AG08396 (cell line): ENCODE measurements at regions not wholly inside any gene's neighbourhood (a gene's known extent, or its start where the extent isn't known, plus 50 kb on each side); places are given as distances from the start of the nearest gene placed in this dataset.

Source experiments
- DNase-seq: peaks from one replicate; pipeline ENCODE4 v3.0.0; 2012; ENCODE audit warnings: low spot score, mixed read lengths

GRCh38 chr11:121740902-121741301 lies 288.1 kb upstream of the SORL1-AS1 start:
- no peak for DNase-seq

GRCh38 chr11:121733858-121734257 lies 281.1 kb upstream of the SORL1-AS1 start:
- DNase-seq = no peak

DNA sequence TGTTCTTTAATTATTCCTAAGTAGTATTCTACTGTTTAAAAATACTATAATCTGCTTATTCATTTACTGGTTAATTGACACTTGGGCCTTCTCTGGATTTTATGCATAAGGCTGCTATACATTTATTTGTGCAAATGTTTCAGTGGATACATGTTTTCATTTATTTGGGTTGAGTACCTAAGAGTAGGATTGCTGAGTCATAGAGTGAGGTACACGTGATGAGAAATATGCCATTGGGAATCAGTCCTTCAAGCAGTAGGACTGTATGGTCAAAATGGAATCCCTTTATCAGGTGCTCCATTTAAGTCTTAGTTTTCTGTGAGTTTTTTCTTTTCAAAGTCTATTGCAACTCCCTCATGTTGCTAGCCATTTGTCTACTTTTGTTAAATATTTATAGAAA lies 275.2 kb upstream of the SORL1-AS1 start:
- no peak for DNase-seq

DNA sequence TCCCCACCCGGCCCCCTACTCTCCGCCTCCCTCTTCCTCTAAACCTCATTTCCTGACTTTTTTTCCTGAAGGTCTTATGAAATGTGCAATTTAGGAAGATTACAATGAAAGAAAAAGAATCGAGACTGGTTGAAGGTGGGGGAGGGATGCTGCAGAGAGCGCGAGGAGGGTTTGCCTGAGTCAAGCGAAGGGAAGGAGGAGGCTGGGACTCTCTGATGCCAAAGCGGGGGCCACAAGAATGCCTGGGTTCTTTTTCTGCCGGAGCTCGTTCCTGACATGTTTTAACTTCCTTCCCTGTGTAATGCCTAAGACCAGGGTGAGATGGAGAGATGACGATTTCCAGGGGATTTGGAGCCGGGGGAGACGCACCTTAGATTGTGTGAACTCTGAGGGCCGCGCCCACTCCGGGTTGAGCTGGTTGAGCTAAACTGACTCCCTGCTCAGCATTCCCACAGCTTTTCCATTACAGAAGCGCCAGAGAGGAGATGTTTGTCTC lies 270.5 kb upstream of the SORL1-AS1 start:
- no peak for DNase-seq

DNA sequence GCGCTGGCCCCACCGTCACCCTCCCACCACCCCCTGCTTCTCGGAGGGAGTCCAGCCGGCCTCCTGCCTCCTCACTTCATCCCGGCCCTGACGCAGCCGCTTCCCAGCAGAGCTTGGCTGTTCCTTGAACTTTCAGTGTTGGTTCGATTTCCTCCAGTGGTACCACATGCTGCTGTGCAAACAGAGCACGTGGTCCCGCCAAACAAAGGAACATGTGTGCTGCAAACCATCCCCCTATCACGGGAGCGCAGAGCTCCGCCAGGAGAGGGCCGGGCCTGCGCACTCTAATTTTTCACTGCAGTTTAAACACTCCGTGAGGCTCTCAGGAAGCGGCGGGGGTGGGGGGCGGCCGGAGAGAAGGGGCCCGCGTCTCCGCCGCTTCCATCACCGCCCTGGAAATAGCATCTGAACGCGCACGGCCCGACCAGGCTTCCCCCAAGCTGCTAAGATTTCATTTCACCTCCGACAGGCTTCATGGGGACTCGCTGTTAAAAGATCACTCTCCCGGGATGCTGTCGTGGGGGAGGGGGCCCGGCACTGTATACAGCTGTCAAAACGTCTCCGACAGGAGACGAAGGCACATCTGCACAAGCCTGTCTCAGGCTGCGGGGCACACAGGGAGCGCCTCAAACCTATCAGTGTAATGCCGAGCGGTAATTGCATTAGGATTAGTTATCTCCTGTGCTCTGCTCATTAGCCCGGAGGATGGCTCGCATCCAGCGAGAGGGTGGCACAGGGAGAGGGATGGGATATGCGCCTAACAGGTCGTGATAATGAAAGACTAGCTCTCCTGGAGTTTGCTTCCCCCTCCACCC lies 269.9 kb upstream of the SORL1-AS1 start:
- peak; percentile 73 for DNase-seq

DNA sequence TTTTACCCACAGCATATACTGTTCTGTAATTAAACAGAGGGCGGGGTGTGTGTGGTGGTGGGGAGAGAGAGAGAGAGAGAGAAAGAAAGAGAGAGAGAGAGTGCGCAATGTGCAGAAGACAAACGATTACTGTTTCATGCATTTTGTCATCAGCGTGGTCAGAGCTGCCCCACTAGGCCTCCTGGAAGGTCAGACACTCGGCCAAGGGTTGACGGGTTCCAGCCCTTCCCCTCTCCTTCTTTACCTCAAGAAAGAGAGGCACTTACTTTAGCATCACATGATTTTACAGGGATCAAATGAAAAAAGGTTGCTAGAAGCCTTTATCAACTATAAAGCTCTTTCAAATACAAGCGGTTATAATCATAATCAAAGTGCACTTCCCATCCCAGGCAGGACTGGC lies 269.2 kb upstream of the SORL1-AS1 start:
- DNase-seq = no peak

- DNase-seq = no peak
Measured at GRCh38 chr11:121721448-121721847, 268.7 kb upstream of the SORL1-AS1 start.

GRCh38 chr11:121717296-121717695 lies 264.5 kb upstream of the SORL1-AS1 start:
- DNase-seq = no peak

GRCh38 chr11:121716060-121716459 lies 263.3 kb upstream of the SORL1-AS1 start:
- DNase-seq = peak; percentile 12

DNA sequence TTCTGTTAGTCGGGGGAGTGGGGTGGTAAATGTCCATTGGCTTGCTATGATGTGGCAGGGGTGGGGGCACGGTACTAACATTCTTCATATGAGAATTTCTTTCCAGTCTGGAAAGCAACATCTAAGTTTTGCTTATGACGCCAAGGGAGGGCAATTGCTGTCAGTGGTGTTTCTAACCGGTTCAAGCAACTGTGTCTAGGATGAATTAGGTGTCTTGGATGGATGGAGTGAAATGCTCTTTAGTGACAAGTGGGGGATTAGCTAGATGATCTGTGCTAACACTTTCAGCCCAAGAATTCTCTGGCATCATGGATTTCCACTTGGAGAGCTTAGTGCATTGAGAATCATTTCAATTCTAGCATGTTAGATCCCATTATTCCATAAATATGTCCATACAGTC lies 262.6 kb upstream of the SORL1-AS1 start:
- no peak for DNase-seq

GRCh38 chr11:121714351-121714750 lies 261.6 kb upstream of the SORL1-AS1 start:
- no peak for DNase-seq

DNA sequence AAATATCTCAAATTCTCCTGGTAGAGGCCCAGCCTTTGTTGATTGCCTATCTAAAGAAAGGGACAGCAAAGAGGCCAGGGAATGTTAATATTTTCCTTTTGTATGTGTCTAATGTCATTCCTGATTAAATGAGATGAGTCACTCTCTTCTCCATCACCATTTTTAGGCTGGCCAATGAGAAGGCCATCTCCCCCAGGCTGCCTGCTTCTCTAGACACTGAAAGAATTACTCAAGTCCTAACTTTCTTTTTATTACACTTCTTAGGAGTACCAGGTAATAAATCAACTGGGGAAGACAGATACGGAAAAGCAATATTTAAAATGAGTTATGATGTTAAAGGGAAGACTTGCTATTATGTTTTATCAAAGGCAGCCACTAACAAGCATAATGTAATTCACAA lies 259.2 kb upstream of the SORL1-AS1 start:
- peak; percentile 20 for DNase-seq

DNA sequence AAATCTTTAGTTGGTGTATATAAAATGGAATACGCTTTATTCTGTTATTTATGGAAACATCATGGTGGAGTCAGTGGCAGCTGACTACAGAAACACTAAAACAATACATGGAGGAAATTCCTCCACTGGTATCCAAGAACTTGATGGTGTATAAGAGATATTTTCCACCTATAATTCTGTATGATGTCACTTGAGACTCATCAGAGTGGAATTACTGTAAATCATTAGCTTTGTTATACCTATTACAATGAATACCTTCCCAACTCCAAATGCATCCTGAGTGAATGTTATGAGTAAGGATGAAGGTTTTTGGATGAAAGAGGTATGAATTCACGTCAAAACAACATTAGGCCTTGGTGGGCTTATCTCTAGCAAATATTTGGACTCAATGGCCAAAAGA lies 258.5 kb upstream of the SORL1-AS1 start:
- no peak for DNase-seq

GRCh38 chr11:121706884-121707420 lies 254.2 kb upstream of the SORL1-AS1 start:
- no peak for DNase-seq

DNA sequence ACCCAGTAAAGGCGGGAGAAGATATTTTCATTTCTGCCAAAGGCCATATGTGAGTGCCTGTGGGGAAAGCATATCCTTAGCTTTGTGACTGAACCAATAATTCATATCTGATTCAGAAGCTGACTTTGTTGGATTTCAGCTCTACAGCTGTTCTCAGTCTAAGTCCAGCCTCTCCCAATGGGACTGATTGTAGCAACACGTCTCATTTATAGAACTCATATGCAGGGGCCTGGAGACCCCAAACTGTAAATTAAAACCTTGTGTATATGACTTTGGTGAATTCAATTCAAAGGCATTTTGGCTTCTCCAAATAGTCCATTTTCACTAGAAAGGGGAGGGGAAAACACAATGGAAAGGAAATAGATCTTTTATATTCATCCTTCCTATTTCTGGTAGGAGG lies 250.4 kb upstream of the SORL1-AS1 start:
- no peak for DNase-seq

- no peak for DNase-seq
Measured at GRCh38 chr11:121700968-121701367, 248.2 kb upstream of the SORL1-AS1 start.

DNA sequence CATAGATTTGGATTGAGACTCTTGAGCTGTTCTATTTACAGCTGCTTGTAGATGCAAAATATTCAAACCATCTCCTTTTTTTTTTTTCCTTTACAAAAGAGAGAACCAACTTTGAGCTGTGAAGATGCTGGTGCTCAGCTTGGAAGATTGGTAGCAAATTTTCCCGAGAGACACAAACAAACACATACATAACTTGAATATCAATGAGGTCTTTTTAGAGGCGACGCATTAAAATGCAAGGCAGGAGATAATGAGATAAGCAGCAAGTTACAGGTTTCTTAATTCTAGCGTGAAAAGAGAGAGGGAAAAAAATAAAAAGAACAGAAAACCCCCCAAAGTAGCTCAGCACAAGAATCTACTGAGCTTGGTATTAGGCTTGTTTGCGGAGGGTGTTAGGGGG lies 247.0 kb upstream of the SORL1-AS1 start:
- no peak for DNase-seq

- no peak for DNase-seq
Measured at GRCh38 chr11:121696931-121697670, 244.3 kb upstream of the SORL1-AS1 start.

DNA sequence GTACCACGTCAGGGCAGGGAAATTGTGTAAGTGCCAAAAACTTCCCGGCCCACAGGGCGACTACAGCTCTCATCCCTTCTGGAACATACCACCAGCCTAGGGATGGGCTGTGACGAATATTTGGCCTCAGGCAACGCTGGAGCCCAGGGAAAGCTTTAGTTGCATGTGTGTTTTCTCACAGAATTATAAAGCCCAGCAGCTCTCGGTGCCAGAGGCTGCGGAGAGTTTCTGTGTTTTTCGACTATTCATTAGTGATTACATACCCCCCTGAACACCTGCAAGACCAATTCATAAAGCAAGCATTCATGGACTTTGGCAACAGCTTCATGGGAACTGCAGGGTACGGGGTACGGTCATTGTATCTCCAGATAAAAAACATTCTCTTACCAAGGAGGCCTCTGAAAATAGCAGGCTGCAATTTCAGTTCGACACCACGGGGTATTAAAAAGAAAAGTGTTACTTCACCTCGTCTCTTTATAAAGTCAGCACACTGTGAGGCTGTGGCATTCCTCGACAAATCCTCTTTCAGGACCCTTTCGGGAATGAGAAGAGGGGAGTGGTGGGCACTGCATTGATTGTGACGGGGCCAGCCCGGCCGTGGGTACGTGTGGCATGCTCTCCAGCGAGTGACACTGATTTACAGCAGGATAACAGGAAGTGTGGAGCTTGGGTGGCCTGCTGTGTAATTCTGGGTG lies 243.6 kb upstream of the SORL1-AS1 start:
- DNase-seq = no peak

DNA sequence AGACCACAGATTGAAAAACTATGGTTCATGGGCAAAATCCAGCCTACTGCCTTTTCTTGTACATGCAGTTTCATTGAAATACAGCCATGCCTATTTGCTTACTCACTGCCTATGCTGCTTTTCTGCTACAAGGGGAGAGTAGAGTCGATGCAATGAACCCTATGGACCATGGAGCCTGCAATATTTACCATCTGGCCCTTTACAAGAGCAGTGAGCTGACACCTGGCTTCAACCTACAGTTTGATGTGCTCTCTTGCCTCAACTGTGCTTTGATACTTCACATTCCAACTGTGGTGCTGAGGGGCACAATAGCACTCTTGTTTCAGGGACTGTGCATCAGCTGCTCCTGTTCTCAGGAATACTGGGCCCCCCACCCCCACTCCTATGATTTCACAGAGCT lies 239.5 kb upstream of the SORL1-AS1 start:
- no peak for DNase-seq

DNA sequence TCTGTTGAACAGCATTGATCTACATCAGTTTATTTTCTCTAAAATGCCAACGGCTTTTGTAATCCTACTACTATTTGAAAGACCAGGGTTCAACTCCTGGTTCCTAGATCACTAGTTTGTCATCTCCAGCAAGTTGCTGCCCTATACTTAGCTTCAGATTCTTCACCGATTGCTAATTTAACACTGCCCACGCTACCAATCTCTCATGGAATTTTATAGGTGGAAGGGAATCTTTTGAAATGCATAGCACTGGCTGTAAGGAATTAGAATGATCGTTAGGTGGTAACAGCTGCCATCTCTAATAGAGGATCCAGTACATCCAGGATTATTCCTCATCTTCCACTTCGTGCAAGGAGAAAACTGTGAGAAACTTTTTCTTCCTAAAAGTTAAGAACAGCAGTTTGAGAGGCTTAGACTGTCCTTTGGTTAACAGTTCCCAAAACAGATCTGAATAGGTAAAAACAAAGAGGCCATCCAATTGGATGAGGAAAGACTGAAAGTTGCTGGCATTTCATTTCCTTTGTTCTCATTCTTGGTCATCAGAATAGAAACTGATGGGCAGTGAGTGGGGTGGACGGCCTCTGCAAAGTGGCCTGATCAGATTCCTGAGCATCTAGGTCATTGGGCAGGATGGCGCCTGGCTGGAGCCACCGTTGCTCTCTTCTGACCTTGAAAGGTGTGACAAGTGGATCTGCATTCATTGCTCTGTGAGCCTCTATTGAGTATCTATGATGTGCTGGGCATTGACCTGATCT lies 236.3 kb upstream of the SORL1-AS1 start:
- DNase-seq = no peak

- DNase-seq = peak; percentile 43
Measured at GRCh38 chr11:121688055-121688491, 235.3 kb upstream of the SORL1-AS1 start.
